ENCODE measurements at regions not wholly inside any gene's neighbourhood (a gene's known extent, or its start where the extent isn't known, plus 50 kb on each side); places are given as distances from the start of the nearest gene placed in this dataset.

GRCh38 chr16:74141015-74141414, 155.6 kb upstream of the PSMD7 start:
- TF ChIP-seq POLR2AphosphoS5 (IDR thresholded peaks at IDR 0.05) (no peak), CTCF (IDR thresholded peaks at IDR 0.05) (no peak)

Data from upper lobe of left lung (tissue), 4 donors.